A673 (cell line): ENCODE measurements at regions not wholly inside any gene's neighbourhood (a gene's known extent, or its start where the extent isn't known, plus 50 kb on each side); places are given as distances from the start of the nearest gene placed in this dataset.

Experiments
- EZH2 ChIP-seq: fragments of 200-600 bp; sonication (generic); IDR thresholded peaks from 2 replicates; pipeline ENCODE4 v1.6.1; 2017; ENCODE audit warnings: borderline replicate concordance, low read depth, mild to moderate bottlenecking, mixed read lengths, antibody characterized with exemption, low read length; ENCODE audit not compliant: poor library complexity, severe bottlenecking
- TF ChIP-seq, protein P1 (sequence below): fragments of 300-800, 200-600 bp; sonication (generic); conservative IDR thresholded peaks from 2 replicates; pipeline ENCODE4 v1.5.1; 2017; ENCODE audit warnings: low read depth, mild to moderate bottlenecking, antibody characterized with exemption, low read length, moderate library complexity, mixed read lengths

DNA sequence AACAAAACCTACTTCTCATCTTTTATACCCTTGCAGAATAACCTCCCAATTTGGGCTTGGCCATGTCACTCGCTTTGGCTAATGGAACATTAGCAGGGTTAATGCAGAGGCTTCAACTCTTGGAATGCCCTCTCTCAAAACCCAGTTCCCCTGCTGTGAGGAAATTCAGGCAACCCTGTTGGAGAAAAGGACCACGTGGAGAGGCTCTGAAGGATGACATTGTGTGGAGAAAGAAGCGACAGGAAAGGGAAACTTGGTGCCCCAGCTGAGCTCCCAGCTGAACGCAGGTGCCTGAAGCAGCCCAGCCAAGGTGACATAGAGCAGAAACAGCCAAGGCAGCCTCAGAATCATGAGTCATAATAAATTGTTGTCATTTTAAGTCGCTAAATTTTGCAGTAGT is 214.2 kb upstream of the GHITM start:
- TF ChIP-seq, protein P1, sequence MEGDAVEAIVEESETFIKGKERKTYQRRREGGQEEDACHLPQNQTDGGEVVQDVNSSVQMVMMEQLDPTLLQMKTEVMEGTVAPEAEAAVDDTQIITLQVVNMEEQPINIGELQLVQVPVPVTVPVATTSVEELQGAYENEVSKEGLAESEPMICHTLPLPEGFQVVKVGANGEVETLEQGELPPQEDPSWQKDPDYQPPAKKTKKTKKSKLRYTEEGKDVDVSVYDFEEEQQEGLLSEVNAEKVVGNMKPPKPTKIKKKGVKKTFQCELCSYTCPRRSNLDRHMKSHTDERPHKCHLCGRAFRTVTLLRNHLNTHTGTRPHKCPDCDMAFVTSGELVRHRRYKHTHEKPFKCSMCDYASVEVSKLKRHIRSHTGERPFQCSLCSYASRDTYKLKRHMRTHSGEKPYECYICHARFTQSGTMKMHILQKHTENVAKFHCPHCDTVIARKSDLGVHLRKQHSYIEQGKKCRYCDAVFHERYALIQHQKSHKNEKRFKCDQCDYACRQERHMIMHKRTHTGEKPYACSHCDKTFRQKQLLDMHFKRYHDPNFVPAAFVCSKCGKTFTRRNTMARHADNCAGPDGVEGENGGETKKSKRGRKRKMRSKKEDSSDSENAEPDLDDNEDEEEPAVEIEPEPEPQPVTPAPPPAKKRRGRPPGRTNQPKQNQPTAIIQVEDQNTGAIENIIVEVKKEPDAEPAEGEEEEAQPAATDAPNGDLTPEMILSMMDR, result no peak
- no peak for TF ChIP-seq EZH2
